ENCODE measurements at regions not wholly inside any gene's neighbourhood (a gene's known extent, or its start where the extent isn't known, plus 50 kb on each side); places are given as distances from the start of the nearest gene placed in this dataset.

GRCh38 chr17:72545766-72546165, 424.9 kb downstream of the SOX9 start:
- WGBS, 4 donors = 74 to 80% (median 79%) methylated on average over 5 of the region's 5 CpGs
- H3K27me3 ChIP-seq = no peaks in the 10 kb centered on the region
- H3K4me1 ChIP-seq (replicated peaks in 1 of 2) = no peaks in the 10 kb centered on the region
- H3K27ac ChIP-seq = no peak overlapping the region
- no peaks in the 10 kb centered on the region for H3K36me3 ChIP-seq (replicated peaks in 1 of 2)
- DNase-seq = no peak
- TF ChIP-seq POLR2A (IDR thresholded peaks at IDR 0.05) (no peak), CTCF (IDR thresholded peaks at IDR 0.05) (no peak)
- H3K9me3 ChIP-seq (replicated peaks in 1 of 3) = no peaks in the 10 kb centered on the region
- no peak overlapping the region for H3K4me3 ChIP-seq
- intact Hi-C loops (cut with DNase I) = loop anchor here in 1 of 2 donors (10.0 kb wide), 1 partner anchor 1071 kb away; no protein-coding TSS in a partner anchor

GRCh38 chr17:72553051-72553755, 432.4 kb downstream of the SOX9 start:
- DNase-seq = no peak
- Histone ChIP-seq H3K27ac (no peak overlapping the region), H3K27me3 (no peaks in the 10 kb centered on the region), H3K4me1 (replicated peaks in 1 of 2) (no peaks in the 10 kb centered on the region), H3K36me3 (replicated peaks in 1 of 2) (no peaks in the 10 kb centered on the region), H3K4me3 (no peak overlapping the region), H3K9me3 (replicated peaks in 1 of 3) (no peaks in the 10 kb centered on the region)
- TF ChIP-seq POLR2A (IDR thresholded peaks at IDR 0.05) (no peak), CTCF (IDR thresholded peaks at IDR 0.05) (no peak)
- 79 to 88% (median 82%) methylated on average over 16 of the region's 16 CpGs for WGBS, 4 donors
- intact Hi-C loops (cut with DNase I) = loop anchor here in 1 of 2 donors (10.0 kb wide), 1 partner anchor 632 kb away; no protein-coding TSS in a partner anchor

- Histone ChIP-seq H3K4me3 (no peak overlapping the region), H3K9me3 (replicated peaks in 1 of 3) (no peaks in the 10 kb centered on the region), H3K27ac (no peak overlapping the region), H3K27me3 (no peaks in the 10 kb centered on the region), H3K4me1 (replicated peaks in 1 of 2) (no peaks in the 10 kb centered on the region), H3K36me3 (replicated peaks in 1 of 2) (no peaks in the 10 kb centered on the region)
- no peak for DNase-seq
- whole genome bisulfite sequencing, 4 donors = 31 to 83% (median 56%) methylated on average over 1 to 5 of the region's 5 CpGs
- TF ChIP-seq CTCF (IDR thresholded peaks at IDR 0.05) (no peak), POLR2A (IDR thresholded peaks at IDR 0.05) (no peak)
- intact Hi-C loops (cut with DNase I) = loop anchor here in 1 of 2 donors (10.0 kb wide), 1 partner anchor 630 kb away; no protein-coding TSS in a partner anchor
Measured at GRCh38 chr17:72554508-72554907, 433.7 kb downstream of the SOX9 start.

- no peak overlapping the region for H3K27ac ChIP-seq
- WGBS, 4 donors = 51 to 67% (median 56%) methylated on average over 8 to 9 of the region's 9 CpGs
- no peaks in the 10 kb centered on the region for H3K36me3 ChIP-seq (replicated peaks in 1 of 2)
- DNase-seq = no peak
- no peaks in the 10 kb centered on the region for H3K4me1 ChIP-seq (replicated peaks in 1 of 2)
- no peak overlapping the region for H3K4me3 ChIP-seq
- no peaks in the 10 kb centered on the region for H3K27me3 ChIP-seq
- intact Hi-C loops (cut with DNase I) = loop anchor here in 1 of 2 donors (10.0 kb wide), 1 partner anchor 630 kb away; no protein-coding TSS in a partner anchor
- no peak for TF ChIP-seq POLR2A (IDR thresholded peaks at IDR 0.05)
- no peaks in the 10 kb centered on the region for H3K9me3 ChIP-seq (replicated peaks in 1 of 3)
Measured at GRCh38 chr17:72555052-72555451, 434.2 kb downstream of the SOX9 start.
